ENCODE measurements at regions not wholly inside any gene's neighbourhood (a gene's known extent, or its start where the extent isn't known, plus 50 kb on each side); places are given as distances from the start of the nearest gene placed in this dataset.

- no peak for DNase-seq
Measured at GRCh38 chr10:128627811-128628210, 501.6 kb upstream of the MKI67 start.

- no peak for DNase-seq
Measured at GRCh38 chr10:128628252-128628651, 502.0 kb upstream of the MKI67 start.

GRCh38 chr10:128629111-128630096, 503.2 kb upstream of the MKI67 start:
- no peak for DNase-seq

GRCh38 chr10:128630787-128631252, 504.6 kb upstream of the MKI67 start:
- no peak for DNase-seq

GRCh38 chr10:128631801-128632241, 505.6 kb upstream of the MKI67 start:
- DNase-seq, result peak in 1 of 5 experiments; percentile 13

- no peak for DNase-seq
Measured at GRCh38 chr10:128632694-128633093, 506.5 kb upstream of the MKI67 start.

GRCh38 chr10:128633864-128634540, 507.8 kb upstream of the MKI67 start:
- no peak for DNase-seq

GRCh38 chr10:128642023-128642422, 515.8 kb upstream of the MKI67 start:
- DNase-seq, result no peak

GRCh38 chr10:128642502-128642901, 516.3 kb upstream of the MKI67 start:
- DNase-seq, result no peak

- no peak for DNase-seq
Measured at GRCh38 chr10:128643658-128644057, 517.4 kb upstream of the MKI67 start.

- no peak for DNase-seq
Measured at GRCh38 chr10:128645486-128645885, 519.3 kb upstream of the MKI67 start.

- DNase-seq, result no peak
Measured at GRCh38 chr10:128646956-128647355, 520.7 kb upstream of the MKI67 start.

- no peak for DNase-seq
Measured at GRCh38 chr10:128657548-128657947, 531.3 kb upstream of the MKI67 start.

GRCh38 chr10:128660726-128661125, 534.5 kb upstream of the MKI67 start:
- no peak for DNase-seq

- DNase-seq, result no peak
Measured at GRCh38 chr10:128661404-128662197, 535.4 kb upstream of the MKI67 start.

- no peak for DNase-seq
Measured at GRCh38 chr10:128662520-128662919, 536.3 kb upstream of the MKI67 start.

GRCh38 chr10:128664729-128665128, 538.5 kb upstream of the MKI67 start:
- DNase-seq, result no peak

- no peak for DNase-seq
Measured at GRCh38 chr10:128675405-128675804, 549.2 kb upstream of the MKI67 start.

- no peak for DNase-seq
Measured at GRCh38 chr10:128680116-128680515, 553.9 kb upstream of the MKI67 start.

- DNase-seq, result no peak
Measured at GRCh38 chr10:128684215-128684614, 558.0 kb upstream of the MKI67 start.

GRCh38 chr10:128686630-128687278, 560.5 kb upstream of the MKI67 start:
- DNase-seq, result no peak

GRCh38 chr10:128687408-128687807, 561.2 kb upstream of the MKI67 start:
- DNase-seq, result no peak
